ENCODE measurements at regions not wholly inside any gene's neighbourhood (a gene's known extent, or its start where the extent isn't known, plus 50 kb on each side); places are given as distances from the start of the nearest gene placed in this dataset.
A peak's percentile ranks its signal among the peaks of the same experiment; 100 is the strongest.

DNA sequence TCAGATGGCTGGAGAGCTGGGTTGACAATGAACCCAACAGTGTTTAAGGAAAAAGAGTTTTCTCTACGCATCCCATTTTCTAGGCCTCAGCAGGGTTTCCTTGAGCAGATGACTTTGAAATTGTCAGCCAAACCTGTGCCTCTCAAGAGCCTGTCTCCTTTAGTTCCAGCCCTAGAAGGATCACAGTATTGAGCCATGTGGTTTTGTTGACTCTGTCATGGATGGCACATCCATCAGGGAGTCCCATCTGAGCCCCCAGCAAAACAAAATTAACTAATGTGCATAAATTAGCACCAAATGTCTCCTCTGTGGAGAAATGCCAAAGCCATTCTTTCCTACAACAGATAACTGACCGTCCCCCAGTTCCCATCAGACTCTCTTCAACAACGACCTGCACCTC, 103.8 kb upstream of the BLID start:
- TF ChIP-seq FOSB (CRISPR knock-in tag; IDR thresholded peaks at IDR 0.05) (no peak), EP300 (IDR thresholded peaks at IDR 0.05) (no peak), FOSL2 (IDR thresholded peaks at IDR 0.05) (no peak), FOSL2 (CRISPR knock-in tag; IDR thresholded peaks at IDR 0.05) (no peak), CBX2 (IDR thresholded peaks at IDR 0.05; ENCODE audit: borderline replicate concordance, low read depth) (no peak), ZC3H11A (IDR thresholded peaks at IDR 0.05) (no peak), RAD21 (conservative IDR thresholded peaks at IDR 0.05 in 1 of 2, IDR thresholded peaks at IDR 0.05 in 1 of 2) (no peak), CHD2 (IDR thresholded peaks at IDR 0.05; ENCODE audit: low read length, partially characterized antibody) (no peak), TP53 (CRISPR knock-in tag; IDR thresholded peaks at IDR 0.05) (no peak), RARB (CRISPR knock-in tag; IDR thresholded peaks at IDR 0.05) (no peak), RCOR1 (IDR thresholded peaks at IDR 0.05; ENCODE audit: low read depth, low read length) (no peak), HDAC2 (IDR thresholded peaks at IDR 0.05) (no peak), BHLHE40 (IDR thresholded peaks at IDR 0.05; ENCODE audit: low read depth, low read length) (no peak), FOXS1 (CRISPR knock-in tag; IDR thresholded peaks at IDR 0.05) (no peak), RNF2 (IDR thresholded peaks at IDR 0.05; ENCODE audit: borderline replicate concordance, low read depth) (no peak), ZNF302 (CRISPR knock-in tag; IDR thresholded peaks at IDR 0.05) (no peak), SMC3 (IDR thresholded peaks at IDR 0.05) (no peak), GATA3 (IDR thresholded peaks at IDR 0.05; ENCODE audit: borderline replicate concordance) (no peak)
- TF ChIP-seq, protein P1, sequence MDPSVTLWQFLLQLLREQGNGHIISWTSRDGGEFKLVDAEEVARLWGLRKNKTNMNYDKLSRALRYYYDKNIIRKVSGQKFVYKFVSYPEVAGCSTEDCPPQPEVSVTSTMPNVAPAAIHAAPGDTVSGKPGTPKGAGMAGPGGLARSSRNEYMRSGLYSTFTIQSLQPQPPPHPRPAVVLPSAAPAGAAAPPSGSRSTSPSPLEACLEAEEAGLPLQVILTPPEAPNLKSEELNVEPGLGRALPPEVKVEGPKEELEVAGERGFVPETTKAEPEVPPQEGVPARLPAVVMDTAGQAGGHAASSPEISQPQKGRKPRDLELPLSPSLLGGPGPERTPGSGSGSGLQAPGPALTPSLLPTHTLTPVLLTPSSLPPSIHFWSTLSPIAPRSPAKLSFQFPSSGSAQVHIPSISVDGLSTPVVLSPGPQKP (IDR thresholded peaks at IDR 0.05; ENCODE audit: low read depth, low read length): no peak
- TF ChIP-seq, protein P2, sequence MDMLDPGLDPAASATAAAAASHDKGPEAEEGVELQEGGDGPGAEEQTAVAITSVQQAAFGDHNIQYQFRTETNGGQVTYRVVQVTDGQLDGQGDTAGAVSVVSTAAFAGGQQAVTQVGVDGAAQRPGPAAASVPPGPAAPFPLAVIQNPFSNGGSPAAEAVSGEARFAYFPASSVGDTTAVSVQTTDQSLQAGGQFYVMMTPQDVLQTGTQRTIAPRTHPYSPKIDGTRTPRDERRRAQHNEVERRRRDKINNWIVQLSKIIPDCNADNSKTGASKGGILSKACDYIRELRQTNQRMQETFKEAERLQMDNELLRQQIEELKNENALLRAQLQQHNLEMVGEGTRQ (IDR thresholded peaks at IDR 0.05): no peak
- TF ChIP-seq, protein P3, sequence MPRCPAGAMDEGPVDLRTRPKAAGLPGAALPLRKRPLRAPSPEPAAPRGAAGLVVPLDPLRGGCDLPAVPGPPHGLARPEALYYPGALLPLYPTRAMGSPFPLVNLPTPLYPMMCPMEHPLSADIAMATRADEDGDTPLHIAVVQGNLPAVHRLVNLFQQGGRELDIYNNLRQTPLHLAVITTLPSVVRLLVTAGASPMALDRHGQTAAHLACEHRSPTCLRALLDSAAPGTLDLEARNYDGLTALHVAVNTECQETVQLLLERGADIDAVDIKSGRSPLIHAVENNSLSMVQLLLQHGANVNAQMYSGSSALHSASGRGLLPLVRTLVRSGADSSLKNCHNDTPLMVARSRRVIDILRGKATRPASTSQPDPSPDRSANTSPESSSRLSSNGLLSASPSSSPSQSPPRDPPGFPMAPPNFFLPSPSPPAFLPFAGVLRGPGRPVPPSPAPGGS (IDR thresholded peaks at IDR 0.05): no peak
- DNase-seq (ENCODE audit: low read depth in 1 of 2, low spot score in 1 of 2) (no peak), ATAC-seq (no peak), FAIRE-seq (no peak)
- H3K4me3 ChIP-seq: no peak overlapping the region
- no peak overlapping the region for H3K4me2 ChIP-seq
- CTCF ChIA-PET: no interaction called here
- no peak overlapping the region for H3K27ac ChIP-seq
- POLR2A ChIA-PET: no interaction called here
- H3K9me3 ChIP-seq: no peaks in the 10 kb centered on the region
- peaks cover 13% of the 10 kb centered on the region for H3K4me1 ChIP-seq
- WGBS (ENCODE audit: missing lambda C conversion rate): 64% methylated on average over 3 of the region's 3 CpGs

DNA sequence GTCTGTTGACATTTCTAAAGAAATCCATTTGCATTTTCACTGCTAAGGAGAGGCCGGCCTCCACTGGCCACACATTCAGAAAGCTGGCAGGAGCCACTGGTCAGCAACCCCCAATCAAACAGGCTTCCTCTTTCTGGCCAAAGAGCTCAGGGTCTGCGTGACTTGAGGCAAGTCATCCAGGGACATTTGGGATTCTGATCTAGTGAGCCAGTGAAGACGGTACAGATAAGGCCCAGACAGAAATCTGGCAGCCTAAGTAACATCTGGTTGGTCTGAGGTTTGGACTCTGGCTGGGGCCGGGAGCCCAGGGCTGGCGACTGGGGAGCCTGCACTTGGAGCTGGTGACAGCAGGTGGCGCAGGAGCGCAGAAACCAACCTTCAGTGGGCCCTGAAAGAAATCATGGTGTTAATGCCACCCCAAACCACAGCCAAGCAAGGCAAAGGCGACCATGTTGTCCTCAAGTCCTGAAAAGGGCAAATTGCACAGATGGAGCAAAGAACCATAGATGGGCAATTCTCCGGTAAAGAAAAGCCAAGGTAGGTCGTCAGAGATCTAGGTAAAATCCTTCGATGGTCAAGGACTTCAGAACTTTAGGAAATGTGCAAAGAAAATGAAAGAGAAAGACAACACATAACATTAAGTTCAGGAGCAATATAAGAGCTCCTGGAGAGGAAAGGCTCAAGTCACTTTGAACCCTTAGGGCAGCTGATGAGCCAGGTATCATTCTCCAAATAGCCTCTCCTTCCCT, 99.4 kb upstream of the BLID start:
- peak overlapping the region; percentile 36; the same call in 2 of the 3 replicates for H3K4me2 ChIP-seq
- WGBS (ENCODE audit: missing lambda C conversion rate): 34% methylated on average over 9 of the region's 11 CpGs
- TF ChIP-seq, protein P1 (IDR thresholded peaks at IDR 0.05; ENCODE audit: low read depth, low read length): no peak
- peak; percentile 75 for TF ChIP-seq SMC3 (IDR thresholded peaks at IDR 0.05)
- TF ChIP-seq, protein P4, sequence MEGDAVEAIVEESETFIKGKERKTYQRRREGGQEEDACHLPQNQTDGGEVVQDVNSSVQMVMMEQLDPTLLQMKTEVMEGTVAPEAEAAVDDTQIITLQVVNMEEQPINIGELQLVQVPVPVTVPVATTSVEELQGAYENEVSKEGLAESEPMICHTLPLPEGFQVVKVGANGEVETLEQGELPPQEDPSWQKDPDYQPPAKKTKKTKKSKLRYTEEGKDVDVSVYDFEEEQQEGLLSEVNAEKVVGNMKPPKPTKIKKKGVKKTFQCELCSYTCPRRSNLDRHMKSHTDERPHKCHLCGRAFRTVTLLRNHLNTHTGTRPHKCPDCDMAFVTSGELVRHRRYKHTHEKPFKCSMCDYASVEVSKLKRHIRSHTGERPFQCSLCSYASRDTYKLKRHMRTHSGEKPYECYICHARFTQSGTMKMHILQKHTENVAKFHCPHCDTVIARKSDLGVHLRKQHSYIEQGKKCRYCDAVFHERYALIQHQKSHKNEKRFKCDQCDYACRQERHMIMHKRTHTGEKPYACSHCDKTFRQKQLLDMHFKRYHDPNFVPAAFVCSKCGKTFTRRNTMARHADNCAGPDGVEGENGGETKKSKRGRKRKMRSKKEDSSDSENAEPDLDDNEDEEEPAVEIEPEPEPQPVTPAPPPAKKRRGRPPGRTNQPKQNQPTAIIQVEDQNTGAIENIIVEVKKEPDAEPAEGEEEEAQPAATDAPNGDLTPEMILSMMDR (IDR thresholded peaks at IDR 0.05): peak; percentile 62
- TF ChIP-seq RAD21 (conservative IDR thresholded peaks at IDR 0.05 in 1 of 2, IDR thresholded peaks at IDR 0.05 in 1 of 2): peak; percentile 61 to 64
- TF ChIP-seq NR3C1 (IDR thresholded peaks at IDR 0.05): no peak
- TF ChIP-seq, protein P5, sequence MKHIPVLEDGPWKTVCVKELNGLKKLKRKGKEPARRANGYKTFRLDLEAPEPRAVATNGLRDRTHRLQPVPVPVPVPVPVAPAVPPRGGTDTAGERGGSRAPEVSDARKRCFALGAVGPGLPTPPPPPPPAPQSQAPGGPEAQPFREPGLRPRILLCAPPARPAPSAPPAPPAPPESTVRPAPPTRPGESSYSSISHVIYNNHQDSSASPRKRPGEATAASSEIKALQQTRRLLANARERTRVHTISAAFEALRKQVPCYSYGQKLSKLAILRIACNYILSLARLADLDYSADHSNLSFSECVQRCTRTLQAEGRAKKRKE (CRISPR knock-in tag; IDR thresholded peaks at IDR 0.05; ENCODE audit: low read depth): no peak
- no peak for TF ChIP-seq ESRRA (IDR thresholded peaks at IDR 0.05; ENCODE audit: borderline replicate concordance, low read length)
- no peak for TF ChIP-seq CHD2 (IDR thresholded peaks at IDR 0.05; ENCODE audit: low read length, partially characterized antibody)
- no peak for TF ChIP-seq RARB (CRISPR knock-in tag; IDR thresholded peaks at IDR 0.05)
- TF ChIP-seq, protein P6, sequence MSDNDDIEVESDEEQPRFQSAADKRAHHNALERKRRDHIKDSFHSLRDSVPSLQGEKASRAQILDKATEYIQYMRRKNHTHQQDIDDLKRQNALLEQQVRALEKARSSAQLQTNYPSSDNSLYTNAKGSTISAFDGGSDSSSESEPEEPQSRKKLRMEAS (IDR thresholded peaks at IDR 0.05): no peak
- TF ChIP-seq ZC3H11A (IDR thresholded peaks at IDR 0.05): no peak
- TF ChIP-seq NFE2L2 (conservative IDR thresholded peaks at IDR 0.05; ENCODE audit: low read length): no peak
- TF ChIP-seq CBX8 (IDR thresholded peaks at IDR 0.05): no peak
- no peak for TF ChIP-seq HDAC2 (IDR thresholded peaks at IDR 0.05)
- TF ChIP-seq, protein P7, sequence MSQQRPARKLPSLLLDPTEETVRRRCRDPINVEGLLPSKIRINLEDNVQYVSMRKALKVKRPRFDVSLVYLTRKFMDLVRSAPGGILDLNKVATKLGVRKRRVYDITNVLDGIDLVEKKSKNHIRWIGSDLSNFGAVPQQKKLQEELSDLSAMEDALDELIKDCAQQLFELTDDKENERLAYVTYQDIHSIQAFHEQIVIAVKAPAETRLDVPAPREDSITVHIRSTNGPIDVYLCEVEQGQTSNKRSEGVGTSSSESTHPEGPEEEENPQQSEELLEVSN (IDR thresholded peaks at IDR 0.05; ENCODE audit: borderline replicate concordance, low read depth): no peak
- no peak overlapping the region for H3K4me3 ChIP-seq
- H3K27ac ChIP-seq: peak overlapping the region; percentile 26 to 78; a peak in 3 of 6 replicates
- FAIRE-seq (no peak), ATAC-seq (peak; percentile 94 to 97), DNase-seq (ENCODE audit: low read depth in 1 of 2, low spot score in 1 of 2) (peak; percentile 47 to 59)
- POLR2A ChIA-PET: no interaction called here
- no peaks in the 10 kb centered on the region for H3K9me3 ChIP-seq
- peaks cover 26% of the 10 kb centered on the region for H3K4me1 ChIP-seq
- CTCF ChIA-PET: interaction anchor here (0.6 to 4.4 kb wide), 21 partner anchors 9 to 544 kb away, joined by 3 to 23 read pairs (median 4); no protein-coding TSS in a partner anchor

Data from A549 (cell line).